Mucosa of descending colon (tissue), 3 donors: ENCODE measurements at regions not wholly inside any gene's neighbourhood (a gene's known extent, or its start where the extent isn't known, plus 50 kb on each side); places are given as distances from the start of the nearest gene placed in this dataset.
A peak's percentile ranks its signal among the peaks of the same experiment; 100 is the strongest.
"Not testable (repeated sequence)": the region's sequence is repeated elsewhere in the genome, so short reads cannot be mapped to it uniquely, and the experiment has no call there.

Experiments
- ATAC-seq: fragments of 200-7000 bp; cut with Tn5 transposase; one replicate; pipeline ENCODE4 v1.9.1; 2020; ENCODE audit warnings: mild to moderate bottlenecking, moderate library complexity
- DNase-seq, 3 donors: peaks; one replicate each; pipeline ENCODE4 v3.0.0-alpha.2; 2020
- H3K36me3 ChIP-seq: fragments of 200-600 bp; one replicate; pipeline ENCODE4 v1.8.0; 2021; ENCODE audit warnings: low read depth, mild to moderate bottlenecking
- H3K4me1 ChIP-seq: fragments of 200-600 bp; one replicate; pipeline ENCODE4 v1.8.0; 2021; ENCODE audit warnings: low read depth, mild to moderate bottlenecking
- H3K4me3 ChIP-seq: fragments of 200-600 bp; one replicate; pipeline ENCODE4 v1.8.0; 2021; ENCODE audit warnings: mild to moderate bottlenecking
- H3K9me3 ChIP-seq: fragments of 200-600 bp; one replicate; pipeline ENCODE4 v1.8.0; 2021; ENCODE audit warnings: mild to moderate bottlenecking
- CTCF ChIP-seq: fragments of 200-600 bp; IDR thresholded peaks from one replicate; pipeline ENCODE4 v1.8.0; 2022; ENCODE audit warnings: antibody characterized with exemption, mild to moderate bottlenecking
- intact Hi-C, 2 donors: fragments of 100-400 bp; cut with DNase I in 1 of 2; cut with micrococcal nuclease in 1 of 2; formaldehyde crosslinking; loops; one replicate each; pipeline versions ENCODE4 v1.11.0 to v1.11.1; 2022; cut with DNase I, micrococcal nuclease
- donor health status: DM: no; HTN: no; CAD: no; lungs with moderate emphysema.
- donor health status: DM: no; HTN: no; CAD: no.
- donor health status: DM: no; HTN: yes; CAD: no.

- DNase-seq (no peak), ATAC-seq (no peak)
- no peaks in the 10 kb centered on the region for H3K36me3 ChIP-seq
- no peaks in the 10 kb centered on the region for H3K4me1 ChIP-seq
- no peaks in the 10 kb centered on the region for H3K9me3 ChIP-seq
- H3K4me3 ChIP-seq: no peak overlapping the region
- TF ChIP-seq CTCF: no peak
- intact Hi-C loops: no loop called here
These were observed 586.8 kb downstream of the EDEM1 start for GRCh38 chr3:5774337-5774736.

GRCh38 chr3:5775100-5775499, 587.6 kb downstream of the EDEM1 start:
- H3K4me1 ChIP-seq, ATAC-seq, DNase-seq, H3K4me3 ChIP-seq, H3K9me3 ChIP-seq, H3K36me3 ChIP-seq, intact Hi-C loops: not testable (repeated sequence)

DNA sequence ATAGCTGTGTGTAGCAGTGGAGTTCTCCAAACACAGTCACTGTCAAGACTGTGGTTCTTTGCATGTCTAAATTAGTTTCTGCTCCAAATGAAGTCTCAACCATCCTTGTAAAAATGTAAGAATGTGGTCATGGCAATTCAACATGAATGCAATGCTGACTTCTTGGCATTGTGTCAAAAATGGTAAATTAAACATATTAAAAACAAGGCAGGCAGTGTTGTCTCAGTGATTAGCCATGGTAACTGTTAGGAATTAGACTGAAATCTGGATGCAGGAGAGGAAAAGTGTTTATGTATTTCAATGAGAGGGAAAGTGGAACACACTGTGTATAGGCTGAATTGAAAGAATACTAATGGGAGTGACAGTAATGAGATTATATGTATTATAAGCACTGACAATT, 597.2 kb downstream of the EDEM1 start:
- H3K4me1 ChIP-seq: no peaks in the 10 kb centered on the region
- intact Hi-C loops: no loop called here
- no peaks in the 10 kb centered on the region for H3K36me3 ChIP-seq
- ATAC-seq (no peak), DNase-seq (no peak)
- H3K9me3 ChIP-seq: no peaks in the 10 kb centered on the region
- H3K4me3 ChIP-seq: no peak overlapping the region
- TF ChIP-seq CTCF: no peak

DNA sequence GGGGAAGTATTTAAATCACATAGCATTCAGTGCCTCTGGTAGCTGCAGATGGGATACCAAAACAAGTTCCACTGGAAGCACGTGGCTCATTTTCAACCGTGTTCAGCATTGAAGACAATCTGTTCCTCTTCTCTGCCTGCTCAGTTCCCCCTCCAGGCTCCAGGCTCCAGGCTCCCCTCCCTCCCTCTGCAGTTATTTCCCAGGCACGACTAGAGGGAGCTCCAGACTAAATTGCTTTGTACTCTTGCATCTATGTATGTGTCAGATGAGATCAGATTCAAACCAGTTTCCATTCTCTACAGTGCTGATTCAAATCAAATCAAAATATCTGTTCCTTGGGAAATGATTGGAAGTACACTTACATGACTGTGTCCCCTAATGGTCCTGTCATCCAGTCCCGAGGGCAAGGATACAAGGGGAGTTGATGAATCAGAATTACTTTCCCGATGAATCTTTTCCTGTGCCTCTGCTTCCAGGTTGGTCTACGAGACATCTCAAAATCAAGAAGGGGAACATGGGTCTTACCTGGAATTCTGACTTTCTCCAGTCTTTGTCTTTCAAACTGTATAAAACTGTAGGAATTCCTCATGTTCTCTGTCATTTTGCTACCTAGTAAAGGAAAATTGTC, 600.5 kb downstream of the EDEM1 start:
- Histone ChIP-seq H3K4me1 (no peaks in the 10 kb centered on the region), H3K9me3 (no peaks in the 10 kb centered on the region), H3K4me3 (no peak overlapping the region), H3K36me3 (no peaks in the 10 kb centered on the region)
- DNase-seq (peak in 1 of 3 donors; percentile 35), ATAC-seq (peak; percentile 53)
- intact Hi-C loops: no loop called here
- no peak for TF ChIP-seq CTCF

GRCh38 chr3:5788496-5788895, 601.0 kb downstream of the EDEM1 start:
- H3K9me3 ChIP-seq: no peaks in the 10 kb centered on the region
- H3K36me3 ChIP-seq: no peaks in the 10 kb centered on the region
- no peak for DNase-seq
- no peak for TF ChIP-seq CTCF
- H3K4me3 ChIP-seq: no peak overlapping the region
- no peaks in the 10 kb centered on the region for H3K4me1 ChIP-seq
- intact Hi-C loops: no loop called here
- ATAC-seq: no peak

DNA sequence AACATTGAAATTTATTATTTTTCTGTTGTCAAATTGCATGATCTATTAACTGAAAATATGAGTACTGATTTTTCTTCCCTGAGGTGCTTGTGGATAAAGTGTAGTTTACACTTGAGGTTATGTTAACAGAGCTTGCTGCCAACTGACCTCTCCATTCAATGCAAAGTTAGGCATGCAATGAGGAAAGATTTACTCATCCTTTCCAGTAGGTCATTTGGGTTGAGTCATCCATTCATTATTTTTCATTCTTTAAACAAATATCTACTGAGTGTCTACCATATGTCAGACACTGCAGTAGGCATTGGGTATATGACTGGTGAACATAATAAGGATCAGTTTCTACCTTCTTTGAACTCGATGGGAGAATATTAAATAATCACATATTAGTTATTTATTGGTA, 604.1 kb downstream of the EDEM1 start:
- Histone ChIP-seq H3K9me3 (no peaks in the 10 kb centered on the region), H3K4me1 (no peaks in the 10 kb centered on the region), H3K36me3 (no peaks in the 10 kb centered on the region), H3K4me3 (no peak overlapping the region)
- TF ChIP-seq CTCF: no peak
- ATAC-seq (no peak), DNase-seq (no peak)
- intact Hi-C loops: no loop called here
